ENCODE measurements at regions not wholly inside any gene's neighbourhood (a gene's known extent, or its start where the extent isn't known, plus 50 kb on each side); places are given as distances from the start of the nearest gene placed in this dataset.
"Not testable (repeated sequence)": the region's sequence is repeated elsewhere in the genome, so short reads cannot be mapped to it uniquely, and the experiment has no call there.

DNA sequence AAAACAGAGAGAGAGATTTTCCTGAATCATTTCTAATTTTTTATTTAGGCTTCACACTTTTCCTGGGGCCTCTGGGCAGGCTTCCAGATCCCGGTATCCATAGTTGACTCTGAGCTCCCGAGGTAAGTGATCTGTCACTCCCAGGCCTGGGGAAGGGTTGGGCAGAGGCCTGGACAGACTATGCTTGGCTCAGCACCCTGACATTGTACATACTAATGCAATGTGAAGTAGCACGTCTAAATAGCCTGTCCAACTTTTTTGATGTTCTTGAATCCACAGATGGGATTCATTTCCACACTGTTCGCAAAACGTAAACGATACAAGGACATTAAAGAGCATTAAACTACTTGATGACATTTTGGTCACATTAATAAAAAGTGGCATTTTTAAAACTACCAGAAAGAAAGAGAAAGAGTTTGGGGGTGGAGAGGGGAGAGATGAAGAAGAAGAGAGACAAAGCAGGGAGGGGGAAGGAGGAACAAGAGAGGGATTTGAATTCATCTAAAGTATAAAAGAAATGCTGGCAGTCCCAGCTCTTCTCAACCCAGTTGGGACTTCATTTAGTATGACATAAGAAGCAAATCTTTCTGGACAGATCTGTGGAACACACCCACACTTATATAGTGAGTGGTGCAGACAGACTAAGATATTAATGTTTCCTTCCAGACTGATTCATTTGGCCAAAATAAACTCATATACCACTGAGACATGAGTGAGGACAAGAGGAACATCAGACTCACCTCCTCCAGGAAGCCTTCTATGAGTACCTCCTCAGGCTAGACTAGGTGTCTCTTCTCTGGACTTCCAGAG lies 514.2 kb downstream of the SOX6 start:
- DNase-seq (ENCODE audit: low read depth in 3 of 3): no peak

DNA sequence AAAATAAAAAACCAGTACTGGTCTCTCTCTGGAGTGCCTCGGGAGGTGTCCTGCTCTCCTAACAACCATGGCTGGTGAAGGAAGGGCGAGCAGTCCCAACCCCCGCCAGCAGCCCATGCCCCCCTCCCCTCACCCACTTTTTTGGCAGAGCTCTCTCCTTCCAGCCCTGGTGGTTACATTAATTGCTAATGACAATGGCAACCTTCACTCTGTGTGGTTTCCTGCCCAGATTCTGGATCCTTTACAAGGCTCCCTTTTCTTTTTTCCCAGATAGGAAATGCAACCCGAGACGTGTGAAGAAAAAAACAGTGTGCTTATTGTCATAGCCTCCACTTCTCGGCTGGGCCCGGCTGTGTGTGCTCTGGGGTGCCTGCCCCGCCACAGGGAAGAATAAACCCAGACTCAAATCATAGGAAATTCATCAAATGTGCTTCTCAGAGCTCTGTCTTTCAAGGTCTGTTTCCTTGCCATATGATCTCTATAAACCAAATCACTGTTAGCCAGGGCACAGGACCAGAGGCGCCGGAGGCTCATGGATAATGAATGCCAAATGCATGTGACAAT lies 513.0 kb downstream of the SOX6 start:
- DNase-seq (ENCODE audit: low read depth in 3 of 3): no peak

DNA sequence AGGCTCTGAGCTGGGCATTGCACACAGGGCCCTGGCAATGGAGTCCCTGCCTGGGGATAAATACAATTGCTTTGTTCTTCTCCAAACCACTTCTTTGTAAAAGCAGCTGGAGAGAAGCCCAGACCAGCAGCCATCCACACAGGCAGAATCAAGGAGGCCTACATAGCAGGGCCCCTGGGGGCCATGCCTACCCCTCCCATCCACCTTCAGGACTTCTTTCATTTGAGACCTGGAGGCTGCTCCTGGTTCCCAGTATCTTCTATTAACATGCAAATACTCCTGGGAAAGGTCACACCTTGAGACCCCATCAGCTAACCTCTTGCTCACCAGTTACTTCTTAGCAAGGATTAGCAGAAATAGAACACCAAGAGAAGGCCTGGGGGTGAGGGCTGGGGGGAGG lies 511.1 kb downstream of the SOX6 start:
- DNase-seq (ENCODE audit: low read depth in 3 of 3): no peak

DNA sequence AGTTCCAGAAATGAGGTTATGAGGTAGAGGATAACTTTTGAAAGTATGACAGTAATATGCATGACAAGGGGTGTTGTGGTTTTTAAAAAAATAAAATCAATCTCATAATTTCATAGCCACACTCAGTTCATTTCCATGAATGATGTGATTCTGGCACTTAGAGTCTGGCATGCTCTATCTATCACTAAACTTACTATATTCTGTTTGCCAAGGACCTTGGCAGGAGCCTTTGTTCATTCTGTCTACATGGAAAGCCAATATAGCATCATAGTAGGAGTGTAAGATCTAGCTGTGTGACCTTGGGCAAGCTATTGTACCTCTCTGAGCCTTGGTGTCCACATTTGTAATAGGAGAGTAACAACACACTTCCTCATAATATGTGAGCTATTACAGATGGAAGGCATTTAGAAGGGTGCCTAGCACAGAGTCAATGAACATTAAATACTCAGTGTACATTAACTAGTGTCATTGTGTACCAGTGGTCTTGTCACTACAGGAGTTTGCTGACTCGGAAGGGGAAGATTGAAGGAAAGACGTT lies 507.6 kb downstream of the SOX6 start:
- DNase-seq (ENCODE audit: low read depth in 3 of 3): no peak

DNA sequence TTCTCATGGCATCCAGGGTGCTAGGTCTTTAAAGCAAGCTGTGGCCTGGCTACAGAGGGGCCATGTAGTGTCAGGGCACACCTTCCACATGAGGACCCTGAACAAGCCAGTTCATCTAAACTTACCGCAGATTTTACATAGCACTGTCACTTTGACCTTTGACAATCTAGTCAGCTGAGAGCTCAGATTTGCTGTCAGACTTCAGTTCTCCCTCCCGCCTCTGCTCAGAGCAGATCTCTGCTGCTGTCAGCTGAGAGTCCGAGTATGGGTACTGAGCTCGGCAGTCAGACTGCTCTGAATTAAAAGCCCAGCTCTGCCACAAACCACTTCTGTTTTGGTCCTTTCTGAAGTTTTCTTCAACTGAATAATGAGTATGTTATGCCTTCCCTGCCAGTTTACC lies 507.1 kb downstream of the SOX6 start:
- DNase-seq (ENCODE audit: low read depth in 3 of 3): no peak

DNA sequence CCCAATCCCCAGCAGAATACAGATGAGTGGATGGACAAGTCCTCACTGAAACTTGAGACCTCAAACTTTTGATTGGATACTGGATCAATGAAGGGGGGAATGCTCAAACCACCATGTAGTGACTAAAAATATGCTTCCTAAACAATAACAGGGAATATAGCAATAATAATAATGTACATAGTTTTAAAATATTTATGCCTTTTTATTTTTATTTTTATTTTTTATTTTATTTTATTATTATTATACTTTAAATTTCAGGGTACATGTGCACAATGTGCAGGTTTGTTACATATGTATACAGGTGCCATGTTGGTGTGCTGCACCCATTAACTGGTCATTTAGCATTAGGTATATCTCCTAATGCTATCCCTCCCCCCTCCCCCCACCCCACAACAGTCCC lies 506.0 kb downstream of the SOX6 start:
- not testable (repeated sequence) for DNase-seq (ENCODE audit: low read depth in 3 of 3)

DNA sequence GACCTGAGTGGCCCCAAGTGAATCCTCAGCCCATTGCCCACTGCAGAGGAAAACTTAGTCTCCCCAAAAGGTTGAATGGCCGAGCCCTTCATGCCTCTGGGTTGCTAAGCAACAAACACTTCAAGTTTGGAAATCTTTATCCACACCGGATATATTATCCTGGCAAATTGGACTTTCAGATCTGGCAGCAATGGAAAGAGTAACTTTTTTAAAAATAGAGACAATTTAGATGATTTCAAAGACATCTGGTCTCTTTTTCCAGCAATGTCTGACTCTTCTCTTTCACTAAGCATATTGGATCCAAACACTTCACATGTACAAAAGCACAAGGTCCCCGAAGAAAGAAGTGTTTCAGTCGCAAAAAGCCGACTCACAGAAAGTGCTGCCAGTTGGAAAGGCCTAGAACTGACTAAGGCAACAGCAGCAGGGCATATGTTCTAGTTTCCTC lies 505.3 kb downstream of the SOX6 start:
- no peak for DNase-seq (ENCODE audit: low read depth in 3 of 3)

DNA sequence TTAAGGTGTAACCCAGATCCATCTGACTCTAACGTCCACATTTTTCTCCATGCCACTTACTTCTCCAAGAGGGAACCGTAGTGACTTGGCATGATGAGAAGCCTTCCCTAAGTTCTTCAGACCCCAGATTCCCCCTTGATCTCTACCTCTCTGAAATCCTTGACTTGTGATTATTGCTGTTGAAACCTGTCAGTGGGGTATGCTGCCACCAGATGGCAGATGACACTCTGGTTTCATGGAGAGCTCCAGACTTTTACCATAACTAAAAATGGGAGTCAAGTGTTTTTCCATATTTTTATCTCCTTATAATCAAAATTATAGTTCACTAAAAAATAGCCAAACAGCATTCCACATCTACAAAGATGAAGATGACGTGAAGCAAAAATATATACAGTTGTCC lies 504.2 kb downstream of the SOX6 start:
- DNase-seq (ENCODE audit: low read depth in 3 of 3): no peak

DNA sequence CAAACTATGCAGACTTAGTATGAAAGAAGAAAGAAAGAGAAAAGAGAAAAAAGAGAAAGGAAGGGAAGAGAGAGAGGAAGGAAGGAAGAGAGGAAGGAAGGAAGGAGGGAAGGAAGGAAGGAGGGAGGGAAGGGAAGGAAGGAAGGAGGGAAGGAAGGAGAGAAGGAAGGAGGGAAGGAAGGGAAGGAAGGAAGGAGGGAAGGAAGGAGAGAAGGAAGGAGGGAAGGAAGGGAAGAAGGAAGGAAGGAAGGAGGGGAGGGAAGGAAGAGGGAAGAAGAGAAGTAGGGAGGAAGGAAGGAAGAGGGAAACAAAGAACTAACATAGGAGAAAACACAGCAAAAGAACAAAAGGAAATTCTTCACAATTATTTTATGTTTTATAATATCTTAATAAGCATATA lies 502.1 kb downstream of the SOX6 start:
- no peak for DNase-seq (ENCODE audit: low read depth in 3 of 3)

DNA sequence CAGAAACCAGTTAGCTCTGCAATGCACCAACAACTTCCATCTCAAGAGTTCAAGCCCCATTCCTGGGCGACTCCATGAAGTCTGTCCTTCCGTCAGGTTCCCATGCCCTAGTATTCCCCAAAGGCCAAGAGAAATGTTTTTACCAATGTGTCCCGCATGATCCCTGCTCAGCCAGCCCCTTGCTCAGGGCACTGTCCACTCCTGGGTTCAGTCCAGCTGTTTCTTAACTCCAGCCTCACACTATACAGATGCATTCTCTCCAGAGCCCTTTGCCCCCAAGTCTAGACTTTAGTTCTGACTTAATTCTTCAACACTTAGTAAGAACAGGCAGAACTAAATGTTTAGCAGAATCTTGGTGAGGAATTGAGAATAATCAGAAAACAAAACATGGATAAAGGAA lies 497.5 kb downstream of the SOX6 start:
- DNase-seq (ENCODE audit: low read depth in 3 of 3): no peak

DNA sequence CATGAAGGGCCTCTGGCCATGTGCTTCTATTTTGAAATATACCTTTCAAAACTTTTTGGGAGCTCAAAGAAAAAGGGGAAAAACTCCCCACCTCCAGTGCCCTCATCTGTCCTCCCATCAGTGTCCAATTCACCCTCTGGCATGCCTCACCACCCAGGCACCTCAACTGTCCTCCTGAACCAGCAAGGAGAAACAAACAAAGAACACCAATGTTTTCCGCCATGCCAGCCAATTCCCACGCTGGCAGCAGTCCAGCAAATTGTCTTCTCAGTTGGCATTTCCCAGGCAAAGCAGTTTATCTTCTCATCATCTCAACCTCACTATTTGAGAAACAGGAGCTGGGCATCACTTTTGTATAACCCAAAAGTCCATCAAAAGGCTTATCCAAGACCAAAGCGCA lies 496.9 kb downstream of the SOX6 start:
- no peak for DNase-seq (ENCODE audit: low read depth in 3 of 3)

DNA sequence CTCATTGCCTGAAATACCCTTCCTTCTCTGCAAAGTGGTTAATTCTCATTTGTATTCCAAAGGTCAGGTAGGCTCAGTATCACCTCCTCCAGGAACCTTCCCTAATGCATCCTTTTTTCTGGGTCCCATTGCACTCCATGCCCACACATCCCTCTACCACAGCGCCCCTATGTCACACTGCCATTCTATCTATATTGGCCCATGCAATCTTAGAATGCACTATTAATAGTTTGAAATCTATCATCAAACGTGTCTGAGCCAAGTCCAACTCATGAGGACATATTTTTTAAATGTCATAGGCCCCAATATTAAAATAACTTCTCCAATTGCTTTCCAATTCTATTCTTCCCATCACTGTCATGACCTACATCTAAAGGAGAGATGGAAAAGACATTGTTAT lies 495.1 kb downstream of the SOX6 start:
- DNase-seq (ENCODE audit: low read depth in 3 of 3): no peak

DNA sequence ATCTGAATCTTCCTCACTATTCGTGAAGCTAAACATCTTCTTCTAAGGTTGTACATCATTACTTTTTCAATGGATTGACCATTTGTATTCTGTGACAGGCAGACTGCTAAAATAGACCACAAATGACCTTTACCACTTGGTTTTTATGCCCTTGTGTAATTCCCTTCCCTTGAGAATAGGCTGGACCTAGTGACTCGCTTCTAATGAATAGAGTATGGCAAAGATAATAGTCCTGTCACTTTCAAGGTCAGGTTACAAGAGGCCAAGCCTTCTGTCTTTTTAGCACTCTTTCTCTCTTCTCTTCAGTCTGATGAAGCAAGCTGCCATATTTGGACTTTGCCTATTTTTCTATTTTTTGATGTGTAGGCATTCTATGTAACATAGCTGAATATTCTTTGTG lies 492.9 kb downstream of the SOX6 start:
- DNase-seq (ENCODE audit: low read depth in 3 of 3): no peak

DNA sequence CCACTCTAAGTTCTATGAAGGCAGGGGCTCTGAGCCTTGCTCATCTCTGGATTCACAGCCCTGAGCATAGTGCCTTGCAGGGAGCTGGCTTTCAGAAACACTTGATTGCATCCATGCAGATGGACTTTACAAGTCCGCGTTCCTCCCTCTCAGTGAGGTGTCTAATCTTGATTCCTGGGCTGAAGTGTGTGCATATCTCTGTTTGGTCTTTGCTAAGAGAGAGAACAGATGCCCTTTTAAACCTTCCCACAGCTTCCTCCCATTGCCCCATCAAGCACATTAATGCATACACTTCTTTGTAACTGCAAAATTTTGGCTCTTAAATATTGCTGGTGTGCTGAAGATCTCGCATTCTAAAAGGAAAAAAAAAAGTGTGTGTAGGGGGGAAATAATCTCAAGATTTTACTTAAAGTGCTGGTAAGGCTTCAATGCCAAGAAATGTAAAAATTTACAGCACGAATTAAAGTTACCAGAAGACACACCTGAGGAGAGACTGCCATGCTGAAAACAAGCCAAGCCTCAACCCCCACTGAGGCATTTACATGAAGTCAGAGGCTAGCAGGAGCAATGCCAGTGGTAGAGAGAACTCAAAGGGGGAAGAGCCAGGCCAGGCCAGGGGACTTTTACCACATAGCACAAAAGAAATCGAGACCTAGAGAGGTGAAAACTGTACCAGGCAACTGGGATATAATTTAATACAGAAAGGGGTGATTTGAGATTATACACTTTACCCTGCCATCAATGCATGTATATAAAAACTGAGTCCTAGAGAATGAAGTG lies 492.1 kb downstream of the SOX6 start:
- no peak for DNase-seq (ENCODE audit: low read depth in 3 of 3)

DNA sequence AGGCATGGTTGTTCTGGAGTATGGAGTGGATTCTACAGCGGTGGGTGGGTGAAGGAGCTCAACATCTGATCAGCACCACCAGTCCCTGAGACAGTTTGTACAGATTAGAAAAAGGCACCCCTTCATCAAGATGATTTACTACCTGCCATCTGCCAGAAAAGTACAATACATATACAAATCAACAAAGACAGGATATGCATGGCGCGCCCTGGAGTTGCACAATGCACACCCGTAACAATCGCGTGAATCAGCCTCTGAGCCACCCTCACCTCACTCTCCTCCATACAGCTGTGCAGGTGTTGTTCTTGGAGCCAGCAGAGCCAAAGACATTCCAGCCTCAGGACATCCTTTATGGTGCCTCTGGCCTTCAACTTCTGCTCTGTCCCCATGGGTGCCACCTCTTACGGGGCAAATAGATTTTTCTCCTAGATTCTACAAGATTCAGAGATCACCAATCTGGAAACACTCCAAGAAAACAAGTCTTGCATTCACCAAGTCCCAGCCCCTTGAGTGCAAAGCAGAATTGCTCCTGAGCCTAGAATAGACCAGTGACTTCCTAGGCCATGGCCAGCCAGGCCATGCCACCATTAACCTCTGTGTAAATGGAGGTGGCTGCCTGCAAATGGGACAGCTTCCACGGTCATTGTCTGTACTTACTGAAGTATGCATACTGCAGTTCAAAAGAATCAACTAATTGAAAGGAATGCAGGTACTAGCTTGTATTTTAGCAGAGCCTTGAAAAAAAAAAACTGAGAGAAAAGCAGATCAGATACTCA lies 490.9 kb downstream of the SOX6 start:
- no peak for DNase-seq (ENCODE audit: low read depth in 3 of 3)

DNA sequence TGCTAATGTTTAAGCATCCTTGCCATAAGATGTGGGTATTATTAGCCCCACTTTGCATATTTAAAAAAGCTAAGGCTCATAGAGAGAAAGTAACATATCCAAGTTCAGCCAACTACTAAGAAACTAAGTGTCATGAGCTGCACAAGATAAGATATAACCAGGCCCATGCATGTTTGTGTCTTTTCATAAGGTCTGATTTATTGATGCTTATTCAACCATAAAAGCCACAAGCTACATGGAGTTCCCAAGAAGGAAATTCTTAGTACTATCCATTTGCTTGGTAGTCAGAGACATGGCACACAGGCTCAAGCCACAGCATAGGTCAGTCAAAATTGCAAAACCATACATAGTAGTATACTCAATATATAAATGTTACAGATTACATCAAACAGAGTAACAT lies 488.5 kb downstream of the SOX6 start:
- DNase-seq (ENCODE audit: low read depth in 3 of 3): no peak

DNA sequence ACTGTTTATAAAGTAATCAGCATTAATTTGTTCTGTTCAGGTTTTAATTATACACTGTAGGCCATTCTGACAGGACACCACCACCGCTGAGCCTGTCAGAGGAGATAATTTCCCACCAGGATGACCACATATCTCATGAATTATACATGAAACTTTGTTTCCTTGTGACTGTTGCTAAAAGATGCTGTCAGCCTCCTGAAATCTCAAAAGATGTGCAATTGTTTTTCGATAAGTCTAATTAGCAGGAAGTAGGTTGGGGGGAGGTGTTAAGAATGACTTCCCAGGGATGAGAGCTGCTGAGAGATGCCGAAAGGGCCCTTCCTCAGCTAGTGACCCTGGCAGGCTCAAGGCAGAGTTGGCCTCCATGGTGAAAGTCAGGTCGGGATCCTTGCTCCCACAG lies 485.4 kb downstream of the SOX6 start:
- no peak for DNase-seq (ENCODE audit: low read depth in 3 of 3)

DNA sequence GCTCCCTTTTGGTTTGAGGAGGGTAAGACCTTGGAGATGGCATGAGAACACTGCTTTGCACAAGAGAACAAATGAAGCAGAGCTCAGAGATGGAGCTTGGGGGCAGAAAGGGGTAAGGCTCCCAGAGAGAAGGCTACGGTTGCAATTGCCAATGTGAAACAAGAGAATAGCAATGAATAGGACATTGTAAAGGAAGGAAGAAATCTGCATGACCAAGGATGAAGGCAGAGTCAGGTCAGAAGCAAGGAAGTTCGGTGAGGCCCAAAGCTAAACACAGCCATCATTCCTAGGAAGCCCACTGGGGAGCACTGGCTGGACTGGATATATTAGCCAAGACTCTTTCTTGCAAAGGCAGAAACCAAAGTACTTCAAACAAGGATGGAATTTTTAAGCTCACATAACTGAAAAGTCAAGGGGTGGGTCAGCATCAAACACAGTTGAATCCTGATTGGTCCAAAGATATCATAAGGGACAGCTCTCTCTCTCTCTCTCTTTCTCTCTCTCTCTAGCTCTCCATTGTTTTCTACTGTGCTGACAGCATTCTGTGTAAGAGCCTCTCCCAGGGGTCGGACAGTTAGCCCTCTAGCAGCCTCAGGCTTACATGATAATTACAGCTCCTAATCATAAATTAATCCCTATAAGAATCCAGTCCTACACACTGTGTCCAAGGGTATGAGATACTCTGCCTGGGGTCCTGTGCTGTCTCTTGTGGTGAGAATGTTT lies 484.3 kb downstream of the SOX6 start:
- no peak for DNase-seq (ENCODE audit: low read depth in 3 of 3)

DNA sequence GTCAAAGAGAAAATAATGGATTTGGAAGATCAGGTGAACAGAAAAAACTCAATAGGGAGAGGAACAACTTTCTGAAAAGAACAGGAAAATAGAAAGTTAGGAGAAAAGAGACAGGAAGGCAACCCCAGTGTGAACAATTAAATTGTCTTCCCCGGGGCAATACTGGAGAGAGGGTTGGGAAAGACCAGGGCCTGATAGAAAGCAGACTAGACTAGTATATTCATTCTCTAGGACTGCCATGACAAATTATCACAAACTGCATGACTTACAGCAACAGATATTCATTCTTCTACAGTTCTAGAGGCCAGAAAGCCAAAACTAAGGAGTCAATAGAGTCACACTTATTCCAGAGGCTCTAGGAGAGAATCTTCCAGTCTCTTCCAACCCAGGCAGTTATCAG lies 482.8 kb downstream of the SOX6 start:
- no peak for DNase-seq (ENCODE audit: low read depth in 3 of 3)

DNA sequence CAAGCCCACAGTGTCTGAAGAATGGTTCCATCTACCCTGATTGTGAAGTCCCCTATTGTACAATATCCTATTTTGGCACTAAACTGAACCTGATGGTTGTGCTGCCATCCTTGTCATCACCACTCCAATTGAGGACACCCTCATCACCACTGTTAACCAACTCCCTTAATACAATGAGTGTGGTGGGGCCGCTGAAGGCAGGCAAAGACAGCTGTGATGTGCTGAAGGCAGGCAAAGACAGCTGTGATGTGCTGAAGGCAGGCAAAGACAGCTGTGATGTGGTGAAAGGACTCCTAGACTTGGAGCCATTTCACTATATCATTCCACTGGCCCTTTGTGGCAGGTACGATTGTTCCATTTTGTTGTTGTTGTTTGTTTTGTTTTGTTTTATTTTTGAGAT lies 481.6 kb downstream of the SOX6 start:
- no peak for DNase-seq (ENCODE audit: low read depth in 3 of 3)

DNA sequence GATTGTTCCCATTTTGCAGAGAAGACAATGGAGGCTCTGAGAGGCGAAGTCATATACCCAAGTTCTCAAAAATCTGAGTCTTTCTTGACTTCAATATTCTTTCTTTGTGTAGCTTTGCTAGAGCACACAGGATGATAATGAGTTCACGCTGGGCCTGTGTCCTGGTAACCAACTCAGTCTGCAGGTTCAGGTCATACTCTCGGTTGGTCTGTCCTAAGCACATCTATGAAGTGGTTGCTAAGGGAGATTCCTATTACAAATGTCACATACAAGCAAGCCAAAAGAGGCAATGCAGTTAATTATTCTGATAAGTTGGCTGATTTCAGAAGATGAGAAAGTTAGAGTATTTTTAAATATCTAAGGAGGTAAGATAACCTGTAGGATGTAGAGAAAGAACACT lies 481.0 kb downstream of the SOX6 start:
- no peak for DNase-seq (ENCODE audit: low read depth in 3 of 3)

All from stimulated activated CD4-positive, alpha-beta T cell treated with anti-CD3 and anti-CD28 coated beads, TNF-alpha, amount 100 ng/mL, for 4 hours (primary cell).